Keratinocyte (primary cell): ENCODE measurements at regions not wholly inside any gene's neighbourhood (a gene's known extent, or its start where the extent isn't known, plus 50 kb on each side); places are given as distances from the start of the nearest gene placed in this dataset.
A peak's percentile ranks its signal among the peaks of the same experiment; 100 is the strongest.

Source experiments
- DNase-seq: peaks from one replicate; pipeline ENCODE4 v3.0.0-alpha.2; 2011; ENCODE audit warnings: low read depth, missing footprints, low spot score
- FAIRE-seq: peaks from 2 replicates; lab custom pipeline; 2011; peaks lifted over from hg19 to GRCh38; lab: Jason Lieb, UNC
- H2AFZ ChIP-seq: 2 replicates; pipeline ENCODE4 v1.6.0; 2012; ENCODE audit warnings: low read length, control low read depth, inconsistent platforms; ENCODE audit not compliant: control insufficient read depth
- H3K27ac ChIP-seq: 2 replicates; pipeline ENCODE4 v1.5.1; 2011; ENCODE audit warnings: low read length; ENCODE audit not compliant: control insufficient read depth, insufficient read depth
- H3K27me3 ChIP-seq: 3 replicates; pipeline ENCODE4 v1.6.0; 2011; ENCODE audit warnings: low read length; ENCODE audit not compliant: control insufficient read depth, insufficient read depth; ENCODE audit errors: extremely low read depth
- H3K36me3 ChIP-seq, 2 experiments: 2 replicates in 1 of 2; 3 replicates in 1 of 2; pipeline ENCODE4 v1.5.1; 2011; ENCODE audit warnings: low read length in 2 of 2, mild to moderate bottlenecking in 1 of 2; ENCODE audit not compliant: control insufficient read depth in 2 of 2, insufficient read depth in 2 of 2; ENCODE audit errors: extremely low read depth in 1 of 2
- H3K4me1 ChIP-seq: 3 replicates; pipeline ENCODE4 v1.5.1; 2011; ENCODE audit warnings: low read length; ENCODE audit not compliant: control insufficient read depth, insufficient read depth; ENCODE audit errors: extremely low read depth
- H3K4me2 ChIP-seq: 3 replicates; pipeline ENCODE4 v1.6.0; 2011; ENCODE audit warnings: low read depth, low read length; ENCODE audit not compliant: control insufficient read depth, insufficient read depth; ENCODE audit errors: extremely low read depth
- H3K4me3 ChIP-seq, 3 experiments: fragments of 200-600 bp in 1 of 3; sonication (generic) in 1 of 3; 2 replicates in 2 of 3; 3 replicates in 1 of 3; pipeline ENCODE4 v1.5.1; 2011 to 2016; ENCODE audit warnings: low read length in 3 of 3, mild to moderate bottlenecking in 3 of 3, control low read depth in 2 of 3, inconsistent platforms in 1 of 3, low read depth in 1 of 3, mixed read lengths in 1 of 3, mixed run types in 1 of 3, moderate library complexity in 1 of 3; ENCODE audit not compliant: control insufficient read depth in 2 of 3, insufficient read depth in 2 of 3; ENCODE audit errors: extremely low read depth in 1 of 3
- H3K79me2 ChIP-seq: 2 replicates; pipeline ENCODE4 v1.6.0; 2012; ENCODE audit warnings: low read length; ENCODE audit not compliant: control insufficient read depth, insufficient read depth
- H3K9ac ChIP-seq: 3 replicates; pipeline ENCODE4 v1.6.0; 2011; ENCODE audit warnings: low read length; ENCODE audit not compliant: control insufficient read depth, insufficient read depth; ENCODE audit errors: extremely low read depth
- H3K9me1 ChIP-seq: 3 replicates; pipeline ENCODE4 v1.6.0; 2011; ENCODE audit warnings: low read length; ENCODE audit not compliant: control insufficient read depth, insufficient read depth; ENCODE audit errors: extremely low read depth
- H3K9me3 ChIP-seq: 2 replicates; pipeline ENCODE4 v1.5.1; 2012; ENCODE audit warnings: low read depth, low read length; ENCODE audit not compliant: control insufficient read depth
- H4K20me1 ChIP-seq: 3 replicates; pipeline ENCODE4 v1.6.0; 2011; ENCODE audit warnings: low read length; ENCODE audit not compliant: control insufficient read depth, insufficient read depth; ENCODE audit errors: extremely low read depth
- EZH2 ChIP-seq: IDR thresholded peaks from one replicate; pipeline ENCODE4 v1.6.1; 2012; ENCODE audit warnings: inconsistent platforms, mild to moderate bottlenecking, low read length, moderate library complexity
- dilution Hi-C: fragments of 300-500 bp; cut with MboI; formaldehyde crosslinking; loops from one replicate; pipeline ENCODE4 v1.7.0; 2020; ENCODE audit warnings: low sequenced_read_pairs; ENCODE audit not compliant: extremely low pct_ligation_motif_present
- TF ChIP-seq, protein P1 (sequence below), 3 experiments: IDR thresholded peaks in 1 of 3; conservative IDR thresholded peaks in 1 of 3; optimal IDR thresholded peaks in 1 of 3; 2 replicates in 2 of 3; 3 replicates in 1 of 3; pipeline versions ENCODE3 to v1.5.1; 2011; ENCODE audit warnings: low read length in 3 of 3, mild to moderate bottlenecking in 3 of 3, moderate library complexity in 2 of 3, control low read depth in 1 of 3, inconsistent platforms in 1 of 3; ENCODE audit not compliant: insufficient read depth in 2 of 3; ENCODE audit errors: extremely low read depth in 1 of 3

DNA sequence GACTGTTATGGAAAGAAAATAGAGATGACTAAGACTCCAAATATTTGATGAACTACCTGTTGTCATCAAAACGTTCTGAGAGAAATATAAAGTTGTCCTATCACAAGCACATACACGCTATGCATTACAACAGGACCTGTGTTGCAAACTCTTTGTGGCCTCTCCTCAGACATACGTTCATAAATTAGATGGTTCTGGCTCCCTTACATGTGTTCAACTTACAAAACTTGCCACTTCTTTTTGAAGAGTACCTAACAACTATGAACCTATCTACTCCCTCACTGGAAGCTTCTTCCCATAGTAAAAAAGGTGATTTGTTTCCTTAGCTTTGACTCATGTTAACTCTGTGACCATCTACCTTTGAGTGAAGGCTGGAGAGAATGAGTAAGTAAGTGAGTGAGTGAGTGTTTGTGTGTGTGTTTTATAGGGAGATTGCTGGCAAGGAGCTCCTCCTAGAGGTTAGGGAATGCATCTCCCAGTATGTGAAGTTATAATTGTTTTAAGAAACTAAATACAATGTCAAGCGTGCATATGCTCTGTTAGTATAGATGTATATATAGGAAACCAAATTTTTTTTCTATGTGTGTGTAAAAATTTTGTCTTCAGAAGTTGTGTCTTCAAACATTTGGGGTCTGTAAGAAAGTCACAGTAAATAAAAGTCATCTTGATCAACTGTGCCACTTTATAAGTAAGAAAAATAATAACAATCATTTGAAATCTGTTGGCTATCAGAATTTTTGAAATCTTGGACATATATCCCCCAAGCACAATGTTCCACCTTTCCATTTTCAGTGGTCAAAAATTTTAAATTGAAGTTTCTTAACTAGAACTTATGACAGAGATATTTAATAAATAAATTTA lies 1211.1 kb upstream of the GJE1 start:
- no peaks in the 10 kb centered on the region for H3K36me3 ChIP-seq
- H3K79me2 ChIP-seq = no peaks in the 10 kb centered on the region
- H3K27ac ChIP-seq = no peak overlapping the region
- H4K20me1 ChIP-seq = no peaks in the 10 kb centered on the region
- DNase-seq = peak; percentile 28
- TF ChIP-seq EZH2 = no peak
- TF ChIP-seq, protein P1, sequence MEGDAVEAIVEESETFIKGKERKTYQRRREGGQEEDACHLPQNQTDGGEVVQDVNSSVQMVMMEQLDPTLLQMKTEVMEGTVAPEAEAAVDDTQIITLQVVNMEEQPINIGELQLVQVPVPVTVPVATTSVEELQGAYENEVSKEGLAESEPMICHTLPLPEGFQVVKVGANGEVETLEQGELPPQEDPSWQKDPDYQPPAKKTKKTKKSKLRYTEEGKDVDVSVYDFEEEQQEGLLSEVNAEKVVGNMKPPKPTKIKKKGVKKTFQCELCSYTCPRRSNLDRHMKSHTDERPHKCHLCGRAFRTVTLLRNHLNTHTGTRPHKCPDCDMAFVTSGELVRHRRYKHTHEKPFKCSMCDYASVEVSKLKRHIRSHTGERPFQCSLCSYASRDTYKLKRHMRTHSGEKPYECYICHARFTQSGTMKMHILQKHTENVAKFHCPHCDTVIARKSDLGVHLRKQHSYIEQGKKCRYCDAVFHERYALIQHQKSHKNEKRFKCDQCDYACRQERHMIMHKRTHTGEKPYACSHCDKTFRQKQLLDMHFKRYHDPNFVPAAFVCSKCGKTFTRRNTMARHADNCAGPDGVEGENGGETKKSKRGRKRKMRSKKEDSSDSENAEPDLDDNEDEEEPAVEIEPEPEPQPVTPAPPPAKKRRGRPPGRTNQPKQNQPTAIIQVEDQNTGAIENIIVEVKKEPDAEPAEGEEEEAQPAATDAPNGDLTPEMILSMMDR (optimal IDR thresholded peaks at IDR 0.05 in 1 of 3, IDR thresholded peaks at IDR 0.05 in 1 of 3, conservative IDR thresholded peaks at IDR 0.05 in 1 of 3; ENCODE audit: extremely low read depth in 1 of 3, insufficient read depth in 2 of 3, low read length in 3 of 3) = peak; percentile 55 to 88 (median 70)
- H3K9me1 ChIP-seq = no peaks in the 10 kb centered on the region
- no peak overlapping the region for H2AFZ ChIP-seq
- H3K9ac ChIP-seq = no peak overlapping the region
- H3K9me3 ChIP-seq = no peaks in the 10 kb centered on the region
- peak; percentile 79 for FAIRE-seq
- dilution Hi-C loops = no loop called here
- no peaks in the 10 kb centered on the region for H3K27me3 ChIP-seq
- H3K4me3 ChIP-seq = no peak overlapping the region
- no peak overlapping the region for H3K4me2 ChIP-seq
- H3K4me1 ChIP-seq = no peaks in the 10 kb centered on the region

DNA sequence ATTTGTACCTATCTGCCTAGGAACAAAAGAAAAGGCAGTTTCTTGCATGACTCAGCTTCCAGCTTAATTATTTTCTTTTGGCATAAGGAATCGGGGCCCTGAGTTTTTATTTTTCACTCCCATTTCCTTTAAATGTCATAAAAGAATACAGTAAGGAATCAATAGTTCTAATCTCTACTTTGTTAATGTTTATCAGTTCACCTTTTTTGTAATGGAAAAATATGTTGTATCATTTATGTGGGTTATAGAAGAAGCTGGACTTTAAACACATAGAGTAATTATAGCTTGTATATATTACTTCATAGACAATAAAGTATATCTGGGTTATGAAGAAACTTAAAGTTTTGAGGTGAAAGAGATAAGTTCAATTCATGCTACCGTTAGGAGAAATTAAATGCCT lies 1214.8 kb upstream of the GJE1 start:
- H3K79me2 ChIP-seq = no peaks in the 10 kb centered on the region
- H3K4me3 ChIP-seq = no peak overlapping the region
- TF ChIP-seq EZH2 = no peak
- TF ChIP-seq, protein P1 (optimal IDR thresholded peaks at IDR 0.05 in 1 of 3, IDR thresholded peaks at IDR 0.05 in 1 of 3, conservative IDR thresholded peaks at IDR 0.05 in 1 of 3; ENCODE audit: extremely low read depth in 1 of 3, insufficient read depth in 2 of 3, low read length in 3 of 3) = no peak
- H3K9me3 ChIP-seq = no peaks in the 10 kb centered on the region
- H3K27ac ChIP-seq = no peak overlapping the region
- H3K36me3 ChIP-seq = no peaks in the 10 kb centered on the region
- no peaks in the 10 kb centered on the region for H4K20me1 ChIP-seq
- no peak overlapping the region for H2AFZ ChIP-seq
- no peaks in the 10 kb centered on the region for H3K9me1 ChIP-seq
- dilution Hi-C loops = no loop called here
- no peak overlapping the region for H3K4me2 ChIP-seq
- no peaks in the 10 kb centered on the region for H3K27me3 ChIP-seq
- no peaks in the 10 kb centered on the region for H3K4me1 ChIP-seq
- no peak for FAIRE-seq
- DNase-seq = no peak
- no peak overlapping the region for H3K9ac ChIP-seq
